ENCODE measurements at regions not wholly inside any gene's neighbourhood (a gene's known extent, or its start where the extent isn't known, plus 50 kb on each side); places are given as distances from the start of the nearest gene placed in this dataset.

DNA sequence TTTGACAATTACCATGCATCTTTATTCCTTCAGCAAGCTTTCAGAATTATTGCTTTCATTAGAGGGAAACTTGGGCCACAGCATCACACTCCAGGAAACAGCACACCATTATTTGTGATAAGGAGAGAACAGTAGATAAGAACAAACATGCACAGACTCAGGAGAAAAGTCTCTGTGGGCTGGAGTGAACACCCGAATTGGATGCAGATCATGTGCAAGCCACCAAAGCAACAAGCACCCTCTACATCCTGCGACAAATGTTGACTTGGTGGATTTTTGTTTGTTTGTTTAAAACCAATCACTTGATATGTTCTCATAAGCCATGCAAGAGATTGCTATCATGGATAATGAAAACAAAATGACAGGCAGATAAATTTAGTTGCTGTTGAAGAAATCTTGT is 67.7 kb upstream of the ZFP64 start:
- in situ Hi-C loops (cut with HindIII; ENCODE audit: low sequenced_read_pairs): no loop called here
- no peak for DNase-seq (ENCODE audit: low read depth)
- TF ChIP-seq CTCF (IDR thresholded peaks at IDR 0.05; ENCODE audit: low read depth, low read length, missing control alignments): no peak
- H3K4me3 ChIP-seq (ENCODE audit: low read depth, low read length): no peak overlapping the region

DNA sequence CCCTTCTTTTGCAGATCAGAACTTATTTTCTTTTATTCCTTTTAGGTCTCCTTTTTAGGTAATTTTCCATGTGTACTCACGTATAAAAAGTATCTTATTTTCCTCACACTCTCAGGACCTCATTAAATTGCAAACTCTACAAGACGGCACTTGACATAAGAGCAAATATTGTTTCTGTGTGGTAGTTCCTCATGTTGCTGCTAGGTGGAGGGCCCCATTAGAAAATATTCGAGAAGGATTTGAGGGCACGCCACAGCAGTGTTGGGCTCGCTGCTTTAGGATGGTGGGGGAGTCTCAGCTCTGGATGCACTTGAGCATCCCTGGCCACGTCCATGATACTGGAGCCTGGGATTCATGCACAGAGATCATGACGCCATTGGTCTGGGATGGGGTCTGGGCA is 64.9 kb upstream of the ZFP64 start:
- no peak for TF ChIP-seq CTCF (IDR thresholded peaks at IDR 0.05; ENCODE audit: low read depth, low read length, missing control alignments)
- no peak overlapping the region for H3K4me3 ChIP-seq (ENCODE audit: low read depth, low read length)
- DNase-seq (ENCODE audit: low read depth): no peak
- in situ Hi-C loops (cut with HindIII; ENCODE audit: low sequenced_read_pairs): no loop called here

GRCh38 chr20:52252664-52253063 is 61.1 kb upstream of the ZFP64 start:
- no peak for DNase-seq (ENCODE audit: low read depth)
- H3K4me3 ChIP-seq (ENCODE audit: low read depth, low read length): no peak overlapping the region
- in situ Hi-C loops (cut with HindIII; ENCODE audit: low sequenced_read_pairs): no loop called here
- TF ChIP-seq CTCF (IDR thresholded peaks at IDR 0.05; ENCODE audit: low read depth, low read length, missing control alignments): no peak

DNA sequence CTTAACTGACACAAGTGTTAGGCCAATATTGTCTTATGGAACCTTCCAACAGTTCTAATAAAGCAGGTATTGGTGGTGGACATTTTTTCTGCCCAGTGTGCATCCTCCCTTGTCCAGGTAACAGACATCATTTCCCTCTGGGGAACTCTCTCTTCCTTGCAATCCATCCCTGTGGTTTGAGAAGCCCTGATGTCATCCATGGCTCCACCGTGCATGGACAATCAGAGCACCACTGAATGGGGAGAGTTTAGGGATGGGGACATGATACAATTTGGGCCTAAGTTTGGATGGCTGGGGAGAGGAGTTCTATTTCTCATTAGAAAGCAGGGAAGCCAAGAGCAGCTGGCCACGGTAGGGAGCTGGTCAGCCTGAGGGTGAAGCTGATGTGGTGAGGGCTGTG is 60.2 kb upstream of the ZFP64 start:
- DNase-seq (ENCODE audit: low read depth): no peak
- in situ Hi-C loops (cut with HindIII; ENCODE audit: low sequenced_read_pairs): no loop called here
- no peak for TF ChIP-seq CTCF (IDR thresholded peaks at IDR 0.05; ENCODE audit: low read depth, low read length, missing control alignments)
- H3K4me3 ChIP-seq (ENCODE audit: low read depth, low read length): no peak overlapping the region

DNA sequence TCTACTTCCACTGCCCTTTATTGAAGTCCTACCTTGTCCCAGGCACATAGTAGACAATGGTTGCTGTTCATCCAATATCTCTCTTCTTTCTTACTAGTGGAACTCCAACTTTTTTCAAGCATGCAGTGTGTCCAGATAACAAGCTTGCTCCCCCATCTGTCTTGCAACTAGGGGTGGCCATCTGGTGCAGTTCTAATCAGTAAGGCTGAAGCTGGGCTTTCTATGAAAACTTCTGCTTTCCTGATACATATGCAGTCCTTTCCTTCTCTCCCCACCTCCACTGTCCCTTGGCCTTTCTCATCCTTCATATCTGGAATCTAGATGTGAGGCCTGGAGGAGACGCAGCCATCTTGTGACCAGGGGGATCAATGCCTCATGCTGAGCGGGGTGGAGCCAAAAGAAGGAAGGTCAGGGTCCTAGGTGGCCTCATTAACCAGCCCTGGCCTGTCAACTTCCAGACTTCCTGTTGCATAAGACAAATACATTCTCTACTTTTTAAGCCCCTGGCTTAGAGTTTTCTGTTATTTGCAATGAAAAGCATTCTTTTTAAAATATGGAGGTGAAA is 59.6 kb upstream of the ZFP64 start:
- in situ Hi-C loops (cut with HindIII; ENCODE audit: low sequenced_read_pairs): no loop called here
- no peak for DNase-seq (ENCODE audit: low read depth)
- H3K4me3 ChIP-seq (ENCODE audit: low read depth, low read length): no peak overlapping the region
- no peak for TF ChIP-seq CTCF (IDR thresholded peaks at IDR 0.05; ENCODE audit: low read depth, low read length, missing control alignments)

GRCh38 chr20:52247548-52247947 is 56.0 kb upstream of the ZFP64 start:
- in situ Hi-C loops (cut with HindIII; ENCODE audit: low sequenced_read_pairs): no loop called here
- no peak for DNase-seq (ENCODE audit: low read depth)
- TF ChIP-seq CTCF (IDR thresholded peaks at IDR 0.05; ENCODE audit: low read depth, low read length, missing control alignments): no peak
- no peak overlapping the region for H3K4me3 ChIP-seq (ENCODE audit: low read depth, low read length)

DNA sequence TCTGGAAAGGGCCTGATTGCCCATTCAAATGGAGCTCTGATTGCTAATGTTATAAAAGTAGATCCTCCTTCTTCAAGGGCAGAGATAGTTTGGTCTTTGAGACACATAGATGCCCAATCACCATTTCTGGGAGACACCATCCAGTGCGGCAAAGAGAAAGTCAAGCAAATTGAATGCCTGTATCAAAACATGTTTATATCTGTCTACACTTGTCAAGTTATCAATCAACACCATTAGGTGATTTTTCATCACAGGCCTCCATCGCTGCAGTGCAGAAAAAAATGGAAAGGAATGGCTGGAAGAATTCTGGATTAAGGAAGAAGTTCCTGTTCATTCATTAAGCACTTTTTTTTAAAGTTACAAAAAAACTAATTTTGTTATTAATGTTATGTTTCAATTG is 54.8 kb upstream of the ZFP64 start:
- TF ChIP-seq CTCF (IDR thresholded peaks at IDR 0.05; ENCODE audit: low read depth, low read length, missing control alignments): no peak
- in situ Hi-C loops (cut with HindIII; ENCODE audit: low sequenced_read_pairs): no loop called here
- DNase-seq (ENCODE audit: low read depth): no peak
- no peak overlapping the region for H3K4me3 ChIP-seq (ENCODE audit: low read depth, low read length)
